GM12892 (cell line): ENCODE measurements at regions not wholly inside any gene's neighbourhood (a gene's known extent, or its start where the extent isn't known, plus 50 kb on each side); places are given as distances from the start of the nearest gene placed in this dataset.

Source experiments
- DNase-seq: peaks from one replicate; pipeline ENCODE4 v3.0.0; 2011; ENCODE audit not compliant: insufficient read length
- FAIRE-seq: peaks from 2 replicates; lab custom pipeline; 2011; peaks lifted over from hg19 to GRCh38; lab: Jason Lieb, UNC
- POLR2A ChIP-seq: IDR thresholded peaks from 2 replicates; pipeline ENCODE4 v1.6.1; 2011; ENCODE audit warnings: low read depth, low read length, control low read depth
- POLR2AphosphoS5 ChIP-seq: IDR thresholded peaks from 2 replicates; pipeline ENCODE4 v1.6.1; 2011; ENCODE audit warnings: low read depth, low read length, control low read depth
- TAF1 ChIP-seq: IDR thresholded peaks from 2 replicates; pipeline ENCODE4 v1.6.1; 2011; ENCODE audit warnings: low read depth, mild to moderate bottlenecking, control low read depth, low read length, borderline replicate concordance

DNA sequence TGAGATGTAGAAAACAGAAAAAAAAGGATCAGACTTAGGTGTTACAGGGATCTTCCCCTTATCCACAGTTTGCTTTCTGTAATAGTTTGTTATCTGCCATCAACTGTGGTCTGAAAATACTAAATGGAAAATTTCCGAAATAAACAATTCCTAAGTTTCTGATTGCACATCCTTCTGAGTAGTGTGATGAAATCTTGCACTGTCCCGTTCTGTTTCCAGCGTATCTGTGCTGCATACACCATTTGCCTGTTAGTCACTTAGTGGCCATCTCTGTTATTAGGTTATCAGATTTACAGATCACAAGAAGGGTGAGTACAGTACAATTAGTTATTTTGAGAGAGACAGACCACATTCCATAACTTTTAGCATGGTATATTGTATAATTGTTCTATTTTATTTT, 185.6 kb upstream of the CPHXL start:
- DNase-seq (no peak), FAIRE-seq (no peak)
- TF ChIP-seq POLR2A (no peak), TAF1 (no peak), POLR2AphosphoS5 (no peak)

DNA sequence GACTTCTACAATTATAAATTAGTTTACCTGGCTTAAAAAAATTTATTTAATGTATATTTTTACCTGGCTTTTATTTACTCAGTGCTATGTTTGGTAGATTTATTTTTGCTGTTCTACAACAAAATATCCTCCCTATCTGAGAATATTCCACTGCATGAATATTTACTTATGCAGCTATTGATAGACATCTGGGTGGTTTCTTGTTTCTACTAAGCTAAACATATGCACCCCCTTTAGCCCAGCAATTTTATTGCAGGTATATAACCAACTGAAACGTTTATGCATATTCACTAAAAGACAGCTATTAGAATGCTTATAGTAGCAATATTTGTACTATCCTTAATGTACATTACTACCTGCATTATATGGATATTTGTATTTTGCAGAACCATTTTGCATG, 187.7 kb upstream of the CPHXL start:
- no peak for TF ChIP-seq TAF1
- no peak for TF ChIP-seq POLR2A
- no peak for TF ChIP-seq POLR2AphosphoS5
- no peak for DNase-seq
- no peak for FAIRE-seq

DNA sequence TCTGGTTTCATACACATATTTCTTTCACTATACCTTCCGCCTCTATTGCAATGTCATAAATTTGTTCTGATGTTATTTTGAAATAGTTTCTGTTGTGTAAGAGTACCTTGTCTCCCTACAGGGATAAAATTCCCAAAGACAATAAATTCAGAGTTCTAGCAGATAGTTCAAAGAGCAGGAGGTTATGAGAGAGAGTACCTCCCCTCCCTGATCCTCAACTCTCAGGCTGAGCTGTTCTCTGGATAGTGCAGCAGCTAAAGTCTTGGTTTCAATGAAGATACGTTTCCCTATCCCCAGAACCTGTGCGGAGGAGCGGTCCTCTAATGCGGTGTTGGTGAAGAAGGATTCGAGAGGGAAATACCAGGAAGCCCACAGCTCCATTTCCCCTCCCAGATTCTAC, 190.2 kb upstream of the CPHXL start:
- TF ChIP-seq POLR2AphosphoS5 (no peak), POLR2A (no peak), TAF1 (no peak)
- no peak for DNase-seq
- no peak for FAIRE-seq

DNA sequence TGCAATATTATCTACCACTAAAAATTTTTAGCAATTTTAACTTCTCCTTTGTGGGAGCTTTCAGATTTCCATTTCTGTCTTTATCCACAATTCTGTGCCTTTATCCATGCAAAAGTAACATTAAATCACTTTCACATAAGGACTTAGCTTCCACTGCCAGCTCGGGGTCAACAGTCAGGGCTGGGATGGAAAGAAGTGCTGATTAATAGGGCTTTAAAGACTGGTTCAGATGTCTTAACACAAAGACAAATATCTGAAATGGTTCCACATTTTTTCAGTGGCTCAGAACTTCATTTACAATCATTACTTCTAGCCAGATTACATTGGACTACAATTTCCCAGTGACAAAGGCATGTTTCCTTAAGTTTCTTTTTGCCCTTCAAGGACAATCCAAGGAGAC, 191.8 kb upstream of the CPHXL start:
- TF ChIP-seq POLR2AphosphoS5: no peak
- TF ChIP-seq POLR2A: no peak
- TF ChIP-seq TAF1: no peak
- FAIRE-seq: no peak
- no peak for DNase-seq

DNA sequence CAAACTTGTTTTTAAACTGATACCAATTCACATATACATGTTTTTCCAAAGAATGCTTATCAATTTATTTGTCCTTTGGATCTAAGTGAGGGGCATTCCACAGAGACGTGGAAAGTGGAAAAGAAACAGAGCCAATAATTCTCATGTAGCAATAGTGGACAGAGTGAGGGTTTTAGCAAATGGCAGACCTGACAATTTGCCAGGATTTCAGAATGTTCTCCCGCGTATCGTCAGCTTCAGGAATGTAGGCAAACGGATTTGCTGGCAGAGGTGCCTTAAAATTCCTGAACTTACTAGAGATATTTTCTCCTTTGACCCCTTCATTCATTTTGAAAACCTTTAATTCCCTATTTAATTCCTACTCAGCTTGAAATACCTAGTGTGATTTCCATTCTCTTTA, 193.4 kb upstream of the CPHXL start:
- FAIRE-seq (no peak), DNase-seq (no peak)
- TF ChIP-seq POLR2A (no peak), TAF1 (no peak), POLR2AphosphoS5 (no peak)

DNA sequence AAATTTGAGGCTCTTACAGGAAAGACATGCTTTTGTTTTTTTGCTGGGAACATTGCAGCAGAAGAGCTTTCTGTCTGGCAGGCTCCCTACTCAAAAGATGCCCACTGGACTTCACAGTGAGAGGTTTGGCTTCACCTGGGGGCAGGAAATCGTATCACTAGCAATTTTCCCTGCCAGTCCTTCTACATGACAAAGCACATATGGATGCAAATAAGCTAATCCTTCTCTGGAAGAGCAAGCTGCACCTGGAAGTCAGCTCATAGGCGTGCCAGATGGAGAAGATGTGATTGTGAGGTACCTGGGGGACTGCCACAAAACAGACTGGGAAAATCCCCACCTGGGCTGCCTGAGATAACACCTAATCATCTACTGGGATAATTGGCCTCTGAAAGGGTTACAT, 195.0 kb upstream of the CPHXL start:
- TF ChIP-seq POLR2AphosphoS5 (no peak), TAF1 (no peak), POLR2A (no peak)
- DNase-seq (no peak), FAIRE-seq (no peak)

DNA sequence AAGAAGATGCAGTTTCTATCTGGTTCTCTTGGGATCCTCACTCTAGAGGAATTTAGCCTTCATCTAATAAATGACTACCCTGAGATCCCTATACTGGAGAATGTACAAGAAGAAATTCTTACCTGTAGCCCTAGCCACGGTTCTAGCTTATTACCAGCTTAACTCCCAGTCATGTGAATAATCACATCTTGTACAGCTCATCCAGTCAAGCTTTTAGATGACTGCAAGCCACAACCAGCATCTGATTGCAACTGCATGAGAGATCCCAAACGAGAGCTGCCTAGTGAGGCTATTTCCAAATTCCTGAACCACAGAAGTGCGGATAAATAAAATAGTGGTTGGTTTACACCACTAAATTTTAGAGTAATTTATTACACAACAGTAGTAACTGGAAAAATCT, 196.0 kb upstream of the CPHXL start:
- DNase-seq (no peak), FAIRE-seq (no peak)
- no peak for TF ChIP-seq TAF1
- no peak for TF ChIP-seq POLR2A
- TF ChIP-seq POLR2AphosphoS5: no peak

DNA sequence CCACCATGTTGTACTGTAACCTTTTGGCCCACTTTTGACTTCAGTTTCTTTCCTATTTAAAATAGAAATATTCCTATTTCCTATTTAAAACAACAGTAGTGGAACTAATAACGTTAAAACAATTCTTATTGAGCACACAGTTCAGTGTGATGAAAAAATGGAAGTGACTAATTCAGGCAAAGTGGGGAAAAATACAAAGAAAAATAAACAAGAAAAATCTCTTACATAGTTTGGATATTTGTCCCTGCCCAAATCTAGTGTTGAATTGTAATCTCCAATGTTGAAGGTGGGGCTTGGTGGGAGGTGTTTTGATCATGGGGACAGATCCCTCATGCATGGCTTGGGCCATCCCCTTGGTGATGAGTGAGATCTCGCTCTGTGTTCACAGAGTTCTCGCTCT, 198.1 kb upstream of the CPHXL start:
- no peak for DNase-seq
- TF ChIP-seq POLR2A (no peak), TAF1 (no peak), POLR2AphosphoS5 (no peak)
- no peak for FAIRE-seq

DNA sequence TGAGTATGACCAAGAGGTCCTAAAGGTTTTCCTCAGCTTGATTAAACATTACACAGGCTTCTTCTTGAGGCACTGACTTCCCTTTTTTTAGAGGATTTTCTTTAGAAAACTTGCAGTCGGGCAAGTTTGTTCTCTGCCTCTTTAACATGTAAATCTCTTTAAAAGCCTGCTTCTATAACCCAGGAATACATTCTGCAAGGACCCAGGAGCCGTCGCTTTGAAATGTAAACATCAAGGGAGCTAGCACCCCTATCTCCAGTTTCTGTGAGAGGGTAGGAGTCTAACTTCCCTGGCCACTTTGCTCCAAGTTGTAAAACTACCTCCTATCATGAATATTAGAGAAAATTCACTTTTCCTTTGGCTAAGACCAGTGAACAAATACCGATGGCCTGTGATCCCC, 201.5 kb upstream of the CPHXL start:
- DNase-seq (no peak), FAIRE-seq (no peak)
- TF ChIP-seq TAF1 (no peak), POLR2AphosphoS5 (no peak), POLR2A (no peak)

DNA sequence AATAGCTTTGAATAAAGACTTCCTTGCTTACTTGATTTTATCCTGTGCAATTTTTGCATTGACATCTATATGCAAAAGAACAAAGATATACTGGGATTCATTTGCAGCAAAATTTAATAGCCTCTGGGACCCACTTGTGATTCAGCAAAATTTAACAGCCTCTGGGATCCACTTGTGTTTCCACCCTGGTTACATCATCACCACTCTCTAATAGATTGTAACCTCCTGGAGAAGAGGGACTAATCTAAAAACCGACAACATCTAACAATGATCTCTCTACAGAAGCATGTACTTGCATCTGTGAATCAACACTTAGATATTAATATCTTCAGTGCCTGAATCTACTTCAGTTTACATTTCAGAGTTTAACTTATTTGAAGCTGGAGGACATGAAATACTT, 202.0 kb upstream of the CPHXL start:
- DNase-seq (no peak), FAIRE-seq (no peak)
- TF ChIP-seq POLR2A (no peak), TAF1 (no peak), POLR2AphosphoS5 (no peak)

DNA sequence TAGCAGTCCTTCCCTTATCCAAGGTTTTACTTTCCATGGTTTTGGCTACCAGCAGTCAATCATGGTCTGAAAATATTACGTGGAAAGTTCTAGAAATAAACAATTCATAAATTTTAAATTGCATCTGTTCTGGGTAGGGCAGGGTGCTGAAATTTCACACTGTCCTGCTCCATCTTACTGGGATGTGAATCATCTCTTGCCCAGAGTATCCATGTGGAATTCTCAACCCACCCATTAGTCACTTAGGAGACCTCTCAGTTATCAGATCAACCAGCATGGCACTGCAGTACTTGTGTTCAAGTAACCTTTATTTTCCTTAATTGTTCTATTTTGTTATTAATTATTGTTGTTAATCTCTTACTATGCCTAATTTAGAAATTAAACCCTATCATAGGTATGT, 202.8 kb upstream of the CPHXL start:
- FAIRE-seq (no peak), DNase-seq (no peak)
- TF ChIP-seq TAF1 (no peak), POLR2A (no peak), POLR2AphosphoS5 (no peak)

DNA sequence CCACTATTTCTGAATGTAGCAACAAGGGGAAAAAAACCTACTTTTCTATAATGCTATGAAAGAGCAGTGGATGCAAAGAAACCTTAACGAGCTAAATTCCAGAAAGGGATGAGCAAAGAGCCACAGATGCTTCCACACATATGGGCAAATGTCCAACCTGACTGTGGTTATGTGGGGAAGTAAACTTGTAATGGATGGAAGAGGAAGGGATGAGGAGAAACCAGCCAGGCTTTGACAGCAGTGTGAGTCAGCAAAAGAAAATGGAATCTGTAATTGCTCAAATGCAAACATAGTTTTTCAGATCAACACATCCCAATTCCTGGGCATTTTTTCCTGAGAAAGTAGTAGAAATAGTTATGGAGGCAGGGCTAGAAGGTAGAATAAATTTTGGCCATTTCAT, 204.8 kb upstream of the CPHXL start:
- no peak for FAIRE-seq
- TF ChIP-seq POLR2AphosphoS5 (no peak), TAF1 (no peak), POLR2A (no peak)
- DNase-seq: no peak

DNA sequence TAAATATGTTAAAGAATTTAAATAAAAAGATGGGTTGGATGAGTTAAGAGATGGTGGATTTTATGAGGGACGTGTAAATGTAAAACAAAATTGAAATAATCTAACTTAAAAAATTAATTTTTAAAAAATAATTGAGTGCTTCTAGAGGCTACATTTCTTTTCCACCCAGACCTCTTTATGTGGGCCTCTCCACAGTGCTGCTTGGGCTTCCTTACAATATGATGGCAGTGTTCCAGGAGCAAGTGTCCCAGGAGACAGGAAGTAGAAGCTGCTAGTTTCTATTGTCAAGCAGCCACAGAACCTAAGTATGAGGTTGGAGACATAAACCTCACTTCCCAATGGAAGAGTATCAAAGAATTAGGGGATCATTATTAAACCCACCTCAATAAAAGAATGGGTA, 205.7 kb upstream of the CPHXL start:
- TF ChIP-seq POLR2AphosphoS5 (no peak), TAF1 (no peak), POLR2A (no peak)
- no peak for FAIRE-seq
- DNase-seq: no peak

DNA sequence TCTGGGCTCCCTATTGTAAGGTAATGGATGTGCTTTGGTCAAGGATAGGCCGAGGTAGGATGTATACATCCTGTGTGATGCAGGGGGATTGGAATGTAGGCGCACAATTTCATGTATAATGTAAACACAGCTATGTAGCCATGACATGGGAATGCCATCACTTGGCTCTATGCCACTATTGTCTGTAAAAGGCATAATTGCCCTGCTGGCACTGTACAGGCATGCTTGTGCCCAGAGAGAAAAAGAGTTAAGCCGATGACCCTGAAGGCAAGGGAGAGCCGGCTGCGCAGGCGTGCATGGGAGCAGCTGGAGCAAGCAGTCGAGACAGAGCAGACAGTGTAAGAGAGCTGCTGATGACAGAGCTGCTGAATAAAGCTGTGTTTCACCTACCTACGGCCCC, 212.5 kb upstream of the CPHXL start:
- no peak for DNase-seq
- no peak for FAIRE-seq
- TF ChIP-seq TAF1: no peak
- no peak for TF ChIP-seq POLR2A
- no peak for TF ChIP-seq POLR2AphosphoS5

DNA sequence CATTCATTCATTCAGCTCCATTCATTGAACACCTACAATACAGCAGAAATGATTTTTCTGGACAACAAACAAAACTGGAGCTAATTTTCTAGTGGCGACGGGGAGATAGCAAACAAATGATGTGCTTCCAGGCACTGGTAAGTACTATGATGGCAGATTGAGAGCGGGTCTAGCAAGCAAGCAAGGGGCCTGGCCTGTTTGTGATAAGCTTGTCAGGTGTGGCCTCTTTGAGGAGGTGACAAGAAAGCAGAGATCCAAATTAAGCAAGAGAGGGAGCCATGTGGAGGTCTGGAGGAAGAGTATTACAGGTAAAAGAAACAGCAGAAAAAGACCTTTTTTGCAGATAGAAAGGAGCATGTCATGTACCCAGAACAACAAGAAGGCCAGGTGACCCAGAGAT, 216.1 kb upstream of the CPHXL start:
- no peak for TF ChIP-seq TAF1
- TF ChIP-seq POLR2A: no peak
- no peak for TF ChIP-seq POLR2AphosphoS5
- DNase-seq: no peak
- FAIRE-seq: no peak

DNA sequence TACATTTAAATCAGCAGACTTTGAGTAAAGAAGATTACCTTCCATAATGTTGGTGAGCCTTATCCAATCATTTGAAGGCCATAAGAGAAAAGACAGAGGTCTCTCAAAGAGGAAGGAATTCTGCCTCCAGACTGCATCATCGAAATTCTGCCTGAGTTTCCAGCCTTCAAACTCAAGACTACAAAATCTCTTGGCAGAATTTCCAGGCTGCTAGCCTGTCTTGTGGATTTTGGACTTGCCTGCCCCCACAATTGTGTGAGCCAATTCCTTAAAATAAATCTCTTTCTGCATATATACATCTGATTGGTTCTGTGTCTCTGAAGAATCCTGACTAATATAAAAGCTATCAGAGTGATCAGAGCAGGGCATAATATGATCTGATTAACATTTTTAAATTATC, 216.6 kb upstream of the CPHXL start:
- no peak for TF ChIP-seq TAF1
- no peak for TF ChIP-seq POLR2A
- FAIRE-seq: no peak
- DNase-seq: no peak
